RWPE2 (cell line): ENCODE measurements at regions not wholly inside any gene's neighbourhood (a gene's known extent, or its start where the extent isn't known, plus 50 kb on each side); places are given as distances from the start of the nearest gene placed in this dataset.

Experiments used
- ATAC-seq: fragments of 200-7000 bp; cut with Tn5 transposase; 3 replicates; pipeline ENCODE4 v1.9.1; 2021; ENCODE audit warnings: low read depth
- DNase-seq: peaks from one replicate; pipeline ENCODE4 v3.0.0-alpha.2; 2020; ENCODE audit warnings: low spot score
- H3K27ac ChIP-seq: fragments of 450-650 bp; 2 replicates; pipeline ENCODE4 v1.5.1; 2017; ENCODE audit warnings: mild to moderate bottlenecking; ENCODE audit not compliant: poor library complexity, severe bottlenecking
- H3K27me3 ChIP-seq: fragments of 250-450 bp; sonication (Bioruptor Pico); 2 replicates; pipeline ENCODE4 v1.5.1; 2021; ENCODE audit warnings: mild to moderate bottlenecking, moderate library complexity; ENCODE audit not compliant: insufficient read depth, poor library complexity, severe bottlenecking
- H3K36me3 ChIP-seq: fragments of 250-450 bp; sonication (Bioruptor Pico); 2 replicates; pipeline ENCODE4 v1.5.1; 2020; ENCODE audit warnings: low read depth, mild to moderate bottlenecking, moderate library complexity
- H3K4me1 ChIP-seq: fragments of 250-450 bp; sonication (Bioruptor Pico); 2 replicates; pipeline ENCODE4 v1.5.1; 2021; ENCODE audit warnings: mild to moderate bottlenecking, moderate library complexity; ENCODE audit not compliant: insufficient read depth, poor library complexity, severe bottlenecking
- H3K4me3 ChIP-seq: fragments of 250-450 bp; sonication (Bioruptor Pico); 2 replicates; pipeline ENCODE4 v1.5.1; 2021; ENCODE audit warnings: mild to moderate bottlenecking, moderate library complexity; ENCODE audit not compliant: severe bottlenecking
- H3K9me3 ChIP-seq: fragments of 250-450 bp; sonication (Bioruptor Pico); 2 replicates; pipeline ENCODE4 v1.5.1; 2021; ENCODE audit warnings: mild to moderate bottlenecking, moderate library complexity; ENCODE audit not compliant: severe bottlenecking
- CTCF ChIP-seq: fragments of 450-650 bp; IDR thresholded peaks from one replicate; pipeline ENCODE4 v1.5.1; 2017; ENCODE audit warnings: mild to moderate bottlenecking, moderate library complexity; ENCODE audit not compliant: poor library complexity, severe bottlenecking

GRCh38 chr2:34998741-34999140 is 1356.8 kb upstream of the CRIM1 start:
- no peaks in the 10 kb centered on the region for H3K36me3 ChIP-seq
- no peak for ATAC-seq
- H3K27ac ChIP-seq: no peak overlapping the region
- no peaks in the 10 kb centered on the region for H3K4me1 ChIP-seq
- no peak for TF ChIP-seq CTCF
- no peak overlapping the region for H3K4me3 ChIP-seq
- H3K9me3 ChIP-seq: no peaks in the 10 kb centered on the region
- DNase-seq: no peak
- H3K27me3 ChIP-seq: no peaks in the 10 kb centered on the region

GRCh38 chr2:34997779-34998178 is 1357.8 kb upstream of the CRIM1 start:
- TF ChIP-seq CTCF: no peak
- DNase-seq (no peak), ATAC-seq (no peak)
- no peak overlapping the region for H3K27ac ChIP-seq
- H3K4me1 ChIP-seq: no peaks in the 10 kb centered on the region
- H3K4me3 ChIP-seq: no peak overlapping the region
- H3K27me3 ChIP-seq: no peaks in the 10 kb centered on the region
- H3K36me3 ChIP-seq: no peaks in the 10 kb centered on the region
- no peaks in the 10 kb centered on the region for H3K9me3 ChIP-seq

GRCh38 chr2:34995196-34995595 is 1360.4 kb upstream of the CRIM1 start:
- H3K4me3 ChIP-seq: no peak overlapping the region
- no peak for DNase-seq
- H3K27me3 ChIP-seq: no peaks in the 10 kb centered on the region
- H3K9me3 ChIP-seq: no peaks in the 10 kb centered on the region
- ATAC-seq: no peak
- no peak for TF ChIP-seq CTCF
- no peaks in the 10 kb centered on the region for H3K36me3 ChIP-seq
- H3K27ac ChIP-seq: no peak overlapping the region
- no peaks in the 10 kb centered on the region for H3K4me1 ChIP-seq

GRCh38 chr2:34991508-34992274 is 1363.9 kb upstream of the CRIM1 start:
- no peaks in the 10 kb centered on the region for H3K4me1 ChIP-seq
- H3K9me3 ChIP-seq: no peaks in the 10 kb centered on the region
- H3K27ac ChIP-seq: no peak overlapping the region
- H3K4me3 ChIP-seq: no peak overlapping the region
- ATAC-seq (no peak), DNase-seq (no peak)
- TF ChIP-seq CTCF: no peak
- peaks cover 3% of the 10 kb centered on the region for H3K27me3 ChIP-seq
- no peaks in the 10 kb centered on the region for H3K36me3 ChIP-seq

- H3K27ac ChIP-seq: no peak overlapping the region
- DNase-seq: no peak
- H3K36me3 ChIP-seq: no peaks in the 10 kb centered on the region
- peaks cover 3% of the 10 kb centered on the region for H3K27me3 ChIP-seq
- no peaks in the 10 kb centered on the region for H3K9me3 ChIP-seq
- H3K4me1 ChIP-seq: no peaks in the 10 kb centered on the region
- no peak for TF ChIP-seq CTCF
- no peak overlapping the region for H3K4me3 ChIP-seq
- no peak for ATAC-seq
Measured at GRCh38 chr2:34985474-34985873, 1370.1 kb upstream of the CRIM1 start.
